ENCODE measurements at regions not wholly inside any gene's neighbourhood (a gene's known extent, or its start where the extent isn't known, plus 50 kb on each side); places are given as distances from the start of the nearest gene placed in this dataset.

DNA sequence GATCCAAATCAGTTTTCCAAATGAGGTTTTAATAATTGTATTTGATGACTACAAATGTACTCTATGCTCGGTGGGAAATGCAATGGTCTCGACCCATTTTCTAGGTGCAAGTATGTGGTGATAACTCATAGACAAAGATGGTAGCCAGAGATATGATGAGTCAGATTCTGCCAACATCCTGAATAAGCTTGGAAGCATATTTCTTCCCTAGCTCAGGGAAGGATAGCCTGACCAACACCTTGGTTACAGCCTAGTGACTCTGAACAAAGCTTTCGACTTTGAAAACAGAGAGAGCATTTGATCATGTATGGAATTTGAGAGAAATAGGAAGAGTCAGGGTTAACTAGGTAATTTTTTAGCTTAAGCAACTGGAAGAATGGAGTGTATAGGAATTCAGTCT lies 128.3 kb upstream of the MYOCD start:
- no peak overlapping the region for H3K4me3 ChIP-seq
- no peaks in the 10 kb centered on the region for H3K36me3 ChIP-seq (ENCODE audit: low read depth)
- TF ChIP-seq, protein P1, sequence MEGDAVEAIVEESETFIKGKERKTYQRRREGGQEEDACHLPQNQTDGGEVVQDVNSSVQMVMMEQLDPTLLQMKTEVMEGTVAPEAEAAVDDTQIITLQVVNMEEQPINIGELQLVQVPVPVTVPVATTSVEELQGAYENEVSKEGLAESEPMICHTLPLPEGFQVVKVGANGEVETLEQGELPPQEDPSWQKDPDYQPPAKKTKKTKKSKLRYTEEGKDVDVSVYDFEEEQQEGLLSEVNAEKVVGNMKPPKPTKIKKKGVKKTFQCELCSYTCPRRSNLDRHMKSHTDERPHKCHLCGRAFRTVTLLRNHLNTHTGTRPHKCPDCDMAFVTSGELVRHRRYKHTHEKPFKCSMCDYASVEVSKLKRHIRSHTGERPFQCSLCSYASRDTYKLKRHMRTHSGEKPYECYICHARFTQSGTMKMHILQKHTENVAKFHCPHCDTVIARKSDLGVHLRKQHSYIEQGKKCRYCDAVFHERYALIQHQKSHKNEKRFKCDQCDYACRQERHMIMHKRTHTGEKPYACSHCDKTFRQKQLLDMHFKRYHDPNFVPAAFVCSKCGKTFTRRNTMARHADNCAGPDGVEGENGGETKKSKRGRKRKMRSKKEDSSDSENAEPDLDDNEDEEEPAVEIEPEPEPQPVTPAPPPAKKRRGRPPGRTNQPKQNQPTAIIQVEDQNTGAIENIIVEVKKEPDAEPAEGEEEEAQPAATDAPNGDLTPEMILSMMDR (IDR thresholded peaks at IDR 0.05) = no peak
- ATAC-seq (no peak), DNase-seq (no peak)
- no peaks in the 10 kb centered on the region for H3K9me3 ChIP-seq
- intact Hi-C loops (cut with DNase I, micrococcal nuclease) = no loop called here
- H3K4me1 ChIP-seq (ENCODE audit: low read depth) = no peaks in the 10 kb centered on the region

DNA sequence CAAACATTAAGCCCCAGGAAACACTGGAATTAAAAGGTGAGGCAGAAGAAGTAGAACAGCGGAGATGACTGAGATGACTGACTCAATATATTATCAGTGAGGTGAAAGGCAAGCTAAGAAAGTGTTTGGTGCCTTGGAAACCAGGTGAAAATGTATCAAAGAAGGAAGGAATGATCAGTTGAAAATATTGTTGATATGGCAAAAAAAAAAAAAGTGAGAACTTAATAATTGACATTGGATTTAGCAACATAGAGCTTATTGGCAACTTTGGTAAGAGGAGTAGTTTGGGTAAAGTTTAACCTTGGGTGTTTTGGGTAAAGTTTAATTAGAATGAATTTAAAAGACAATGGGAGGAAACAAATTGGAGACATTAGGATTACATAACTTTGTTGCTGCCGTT lies 127.7 kb upstream of the MYOCD start:
- TF ChIP-seq, protein P1 (IDR thresholded peaks at IDR 0.05) = no peak
- H3K36me3 ChIP-seq (ENCODE audit: low read depth) = no peaks in the 10 kb centered on the region
- intact Hi-C loops (cut with DNase I, micrococcal nuclease) = no loop called here
- no peaks in the 10 kb centered on the region for H3K4me1 ChIP-seq (ENCODE audit: low read depth)
- H3K9me3 ChIP-seq = no peaks in the 10 kb centered on the region
- DNase-seq = no peak
- no peak for ATAC-seq
- no peak overlapping the region for H3K4me3 ChIP-seq

DNA sequence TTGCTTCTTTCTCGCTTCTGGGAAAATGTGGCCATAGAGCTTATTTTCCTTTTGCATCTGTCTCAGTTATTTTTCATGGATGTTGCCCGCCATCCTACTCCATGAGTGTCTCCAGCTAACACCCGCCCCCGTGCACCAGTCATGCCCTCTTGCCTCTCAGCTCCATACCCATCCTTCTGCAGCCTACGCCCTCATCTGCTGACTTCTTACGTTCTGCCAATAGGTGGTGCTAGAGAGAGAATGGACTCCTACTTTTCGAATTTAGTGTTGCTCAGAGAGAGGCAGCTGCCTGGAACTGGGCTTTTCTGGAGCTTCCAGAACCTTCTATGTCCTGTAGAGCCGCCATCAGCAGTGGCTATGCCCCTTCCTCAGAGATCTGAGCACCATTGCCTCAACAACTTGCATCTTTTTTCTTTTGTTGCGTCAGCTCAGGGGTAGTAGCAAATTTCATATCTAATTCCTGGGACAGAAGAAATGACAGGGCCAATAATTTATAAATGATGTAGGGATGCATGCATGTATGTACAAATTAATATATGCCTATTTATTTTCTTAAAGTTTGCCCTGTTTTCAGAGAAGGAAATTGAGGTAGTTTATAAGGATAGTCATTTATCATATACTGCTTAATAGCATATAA lies 119.7 kb upstream of the MYOCD start:
- no peaks in the 10 kb centered on the region for H3K36me3 ChIP-seq (ENCODE audit: low read depth)
- no peak overlapping the region for H3K4me3 ChIP-seq
- H3K4me1 ChIP-seq (ENCODE audit: low read depth) = no peaks in the 10 kb centered on the region
- intact Hi-C loops (cut with DNase I, micrococcal nuclease) = no loop called here
- DNase-seq = peak in 1 of 3 donors; percentile 65
- peak; percentile 82 for ATAC-seq
- TF ChIP-seq, protein P1 (IDR thresholded peaks at IDR 0.05) = peak; percentile 39
- no peaks in the 10 kb centered on the region for H3K9me3 ChIP-seq

DNA sequence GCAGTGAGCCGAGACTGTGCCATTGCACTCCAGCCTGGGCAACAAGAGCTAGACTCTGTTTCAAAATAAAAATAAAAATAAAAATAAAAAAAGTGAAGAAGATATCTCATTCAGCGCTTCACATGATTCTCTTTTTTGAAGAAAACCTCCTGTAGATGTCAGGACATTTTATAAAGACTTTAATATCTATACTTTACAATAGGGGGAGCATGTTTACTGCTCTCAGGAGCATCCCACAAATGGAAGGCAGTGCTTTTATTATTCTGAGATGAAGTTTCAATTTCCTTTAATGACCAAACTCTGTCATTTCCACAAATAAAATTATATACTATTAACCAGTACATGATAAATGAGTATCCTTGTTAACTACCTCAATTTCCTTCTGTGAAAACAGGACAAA lies 118.7 kb upstream of the MYOCD start:
- H3K4me1 ChIP-seq (ENCODE audit: low read depth) = no peaks in the 10 kb centered on the region
- H3K9me3 ChIP-seq = no peaks in the 10 kb centered on the region
- H3K36me3 ChIP-seq (ENCODE audit: low read depth) = no peaks in the 10 kb centered on the region
- TF ChIP-seq, protein P1 (IDR thresholded peaks at IDR 0.05) = no peak
- intact Hi-C loops (cut with DNase I, micrococcal nuclease) = no loop called here
- ATAC-seq (no peak), DNase-seq (no peak)
- H3K4me3 ChIP-seq = no peak overlapping the region

DNA sequence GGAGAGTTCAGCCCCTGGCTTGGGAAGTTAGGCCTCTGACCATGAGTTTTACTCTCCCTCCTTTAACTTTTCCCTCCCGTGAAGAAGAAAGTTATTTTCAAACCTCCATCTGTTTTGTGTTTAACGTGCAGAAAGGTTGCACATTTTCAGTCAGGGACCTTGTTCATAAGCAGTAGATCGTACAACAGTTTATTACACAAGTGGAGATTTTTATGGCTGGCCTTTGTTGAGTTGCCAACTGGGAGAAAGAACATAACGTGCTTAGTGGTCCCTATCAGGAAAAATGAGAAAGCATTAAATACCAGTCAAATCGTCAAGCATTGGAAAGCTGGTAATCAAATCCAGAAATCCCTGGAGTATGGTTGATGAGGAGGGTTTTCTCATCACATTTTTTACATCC lies 117.9 kb upstream of the MYOCD start:
- no peak overlapping the region for H3K4me3 ChIP-seq
- TF ChIP-seq, protein P1 (IDR thresholded peaks at IDR 0.05) = no peak
- no peaks in the 10 kb centered on the region for H3K4me1 ChIP-seq (ENCODE audit: low read depth)
- intact Hi-C loops (cut with DNase I, micrococcal nuclease) = no loop called here
- no peaks in the 10 kb centered on the region for H3K9me3 ChIP-seq
- DNase-seq (no peak), ATAC-seq (no peak)
- H3K36me3 ChIP-seq (ENCODE audit: low read depth) = no peaks in the 10 kb centered on the region

DNA sequence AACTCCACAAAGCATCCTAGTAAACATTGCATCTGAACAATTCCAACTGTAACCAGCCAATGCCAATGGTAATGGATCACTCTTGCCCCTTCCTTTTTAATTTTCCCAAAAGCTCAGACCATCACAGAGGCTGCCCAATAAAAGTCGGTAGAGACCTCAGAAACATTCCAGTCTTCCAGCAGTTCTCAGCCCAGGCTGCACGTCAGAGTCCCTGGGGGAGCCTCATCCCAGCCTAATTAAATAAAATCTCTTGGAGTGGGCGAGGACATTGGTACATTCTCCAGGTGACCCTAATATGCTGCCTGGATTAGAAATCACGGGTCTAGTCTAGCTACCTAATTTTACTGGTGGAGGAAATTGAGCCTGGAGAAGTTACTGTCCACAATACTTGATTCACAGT lies 117.1 kb upstream of the MYOCD start:
- no peaks in the 10 kb centered on the region for H3K9me3 ChIP-seq
- no peaks in the 10 kb centered on the region for H3K36me3 ChIP-seq (ENCODE audit: low read depth)
- H3K4me3 ChIP-seq = no peak overlapping the region
- DNase-seq (no peak), ATAC-seq (no peak)
- intact Hi-C loops (cut with DNase I, micrococcal nuclease) = no loop called here
- no peaks in the 10 kb centered on the region for H3K4me1 ChIP-seq (ENCODE audit: low read depth)
- TF ChIP-seq, protein P1 (IDR thresholded peaks at IDR 0.05) = no peak
